Natural killer cell treated with Interleukin-12 subunit alpha and Interleukin-12 subunit beta and Interleukin-15 and Interleukin-18, amount 100 ng/mL, for 72 hours (primary cell): ENCODE measurements at regions not wholly inside any gene's neighbourhood (a gene's known extent, or its start where the extent isn't known, plus 50 kb on each side); places are given as distances from the start of the nearest gene placed in this dataset.
"Not testable (repeated sequence)": the region's sequence is repeated elsewhere in the genome, so short reads cannot be mapped to it uniquely, and the experiment has no call there.

Source experiments
- ATAC-seq, 2 donors: fragments of 150-1000 bp; cut with Tn5 transposase in 1 of 2; sonication (Bioruptor Pico), chemical (Tn5 transposase) in 1 of 2; 2 replicates each; pipeline ENCODE4 v1.10.0; 2021
- DNase-seq: peaks from one replicate; pipeline ENCODE4 v3.0.0; 2022; ENCODE audit warnings: low spot score
- H3K27ac Mint-ChIP-seq, 2 donors: 1 replicate in 1 of 2; 2 replicates in 1 of 2; pipeline ENCODE4 v1.8.0; 2022; ENCODE audit warnings: mixed read lengths in 2 of 2, mild to moderate bottlenecking in 1 of 2, moderate library complexity in 1 of 2
- H3K27me3 Mint-ChIP-seq, 2 donors: 1 replicate in 1 of 2; 2 replicates in 1 of 2; pipeline ENCODE4 v1.8.0; 2022; ENCODE audit warnings: mixed read lengths in 2 of 2
- H3K36me3 Mint-ChIP-seq: one replicate; pipeline ENCODE4 v1.8.0; 2022; ENCODE audit warnings: mixed read lengths
- H3K4me1 Mint-ChIP-seq, 2 donors: 1 replicate in 1 of 2; 2 replicates in 1 of 2; pipeline ENCODE4 v1.8.0; 2022; ENCODE audit warnings: low read depth in 2 of 2, mixed read lengths in 2 of 2, mild to moderate bottlenecking in 1 of 2
- H3K4me3 Mint-ChIP-seq: one replicate; pipeline ENCODE4 v1.8.0; 2022; ENCODE audit warnings: mixed read lengths
- H3K9me3 Mint-ChIP-seq: 2 replicates; pipeline ENCODE4 v1.8.0; 2022; ENCODE audit warnings: mixed read lengths

- DNase-seq (no peak), ATAC-seq (peak; percentile 59 to 62)
- Mint-ChIP-seq H3K36me3 (peaks cover 13% of the 10 kb centered on the region), H3K4me1 (no peaks in the 10 kb centered on the region), H3K9me3 (peaks cover 16% of the 10 kb centered on the region), H3K4me3 (no peak overlapping the region), H3K27ac (no peak overlapping the region), H3K27me3 (no peaks in the 10 kb centered on the region)
Measured at GRCh38 chr22:11628651-11629511, 3899.1 kb upstream of the OR11H1 start.

- ATAC-seq, result no peak
- no peaks in the 10 kb centered on the region for H3K27me3 Mint-ChIP-seq
- H3K9me3 Mint-ChIP-seq, result peaks cover 9% of the 10 kb centered on the region
- H3K27ac Mint-ChIP-seq, result no peak overlapping the region
- H3K36me3 Mint-ChIP-seq, result peaks cover 13% of the 10 kb centered on the region
- H3K4me3 Mint-ChIP-seq, result no peak overlapping the region
- DNase-seq, result no peak
- no peaks in the 10 kb centered on the region for H3K4me1 Mint-ChIP-seq
Measured at GRCh38 chr22:11629661-11630385, 3898.2 kb upstream of the OR11H1 start.

GRCh38 chr22:11630386-11631084 lies 3897.5 kb upstream of the OR11H1 start:
- H3K4me1 Mint-ChIP-seq, H3K27ac Mint-ChIP-seq, H3K9me3 Mint-ChIP-seq, ATAC-seq, H3K4me3 Mint-ChIP-seq, H3K27me3 Mint-ChIP-seq, DNase-seq: not testable (repeated sequence)
- H3K36me3 Mint-ChIP-seq, result peaks cover 13% of the 10 kb centered on the region
